OCI-LY7 (cell line): ENCODE measurements at regions not wholly inside any gene's neighbourhood (a gene's known extent, or its start where the extent isn't known, plus 50 kb on each side); places are given as distances from the start of the nearest gene placed in this dataset.
"Not testable (repeated sequence)": the region's sequence is repeated elsewhere in the genome, so short reads cannot be mapped to it uniquely, and the experiment has no call there.

Experiments
- BruUV-seq: library from RNA; stranded (reverse); fragments of 400-500 nt; replicated peaks from 2 replicates; lab custom pipeline; 2021; lab: Mats Ljungman, UMichigan
- CTCF ChIA-PET: fragments of 300-600 bp; sonication (Branson Sonifier 250); formaldehyde crosslinking; loops from one replicate; lab custom pipeline; 2022; ENCODE audit warnings: antibody characterized with exemption; ENCODE audit not compliant: unreplicated experiment; lab: Charles Lee
- POLR2A ChIA-PET: fragments of 300-600 bp; sonication (Branson Sonifier 250); formaldehyde crosslinking; loops from one replicate; lab custom pipeline; 2022; ENCODE audit warnings: antibody characterized with exemption; lab: Charles Lee
- DNase-seq: peaks from one replicate; pipeline ENCODE4 v3.0.0-alpha.2; 2015; ENCODE audit warnings: low spot score
- H2AFZ ChIP-seq: fragments of 200-600 bp; sonication (generic), shearing (Covaris generic); 2 replicates; pipeline ENCODE4 v1.6.1; 2014; ENCODE audit warnings: mild to moderate bottlenecking, antibody characterized with exemption, low read length, moderate library complexity
- H3K27ac ChIP-seq: fragments of 200-600 bp; sonication (generic); 2 replicates; pipeline ENCODE4 v1.5.1; 2014; ENCODE audit warnings: mixed run types, low read depth, mild to moderate bottlenecking, moderate library complexity, low read length, inconsistent platforms; ENCODE audit not compliant: poor library complexity, severe bottlenecking
- H3K36me3 ChIP-seq: fragments of 200-600 bp; sonication (generic); 2 replicates; pipeline ENCODE4 v1.6.1; 2014; ENCODE audit warnings: mild to moderate bottlenecking, antibody characterized with exemption, low read length, moderate library complexity, mixed read lengths; ENCODE audit not compliant: insufficient read depth
- H3K4me1 ChIP-seq: fragments of 200-600 bp; sonication (generic); 2 replicates; pipeline ENCODE4 v1.5.1; 2014; ENCODE audit warnings: mild to moderate bottlenecking, low read length; ENCODE audit not compliant: insufficient read depth, poor library complexity, severe bottlenecking
- H3K4me2 ChIP-seq: fragments of 200-600 bp; sonication (generic); 2 replicates; pipeline ENCODE4 v1.6.1; 2014; ENCODE audit warnings: mild to moderate bottlenecking, low read length
- H3K4me3 ChIP-seq: fragments of 200-600 bp; sonication (generic); 2 replicates; pipeline ENCODE4 v1.5.1; 2014; ENCODE audit warnings: mild to moderate bottlenecking, low read depth, low read length; ENCODE audit not compliant: poor library complexity, severe bottlenecking
- H3K79me2 ChIP-seq: fragments of 200-600 bp; sonication (generic); 2 replicates; pipeline ENCODE4 v1.6.1; 2016; ENCODE audit warnings: low read depth, mild to moderate bottlenecking, low read length, moderate library complexity, mixed read lengths; ENCODE audit not compliant: insufficient read depth
- H3K9me2 ChIP-seq: fragments of 200-600 bp; sonication (generic); 2 replicates; pipeline ENCODE4 v1.6.1; 2016; ENCODE audit warnings: mild to moderate bottlenecking, low read length, mixed read lengths; ENCODE audit not compliant: insufficient read depth
- H3K9me3 ChIP-seq: fragments of 200-600 bp; sonication (generic); 2 replicates; pipeline ENCODE4 v1.6.1; 2014; ENCODE audit warnings: mild to moderate bottlenecking, mixed run types, low read length, mixed read lengths
- H4K20me1 ChIP-seq: fragments of 200-600 bp; sonication (generic); 2 replicates; pipeline ENCODE4 v1.6.1; 2014; ENCODE audit warnings: mild to moderate bottlenecking, antibody characterized with exemption, low read length, moderate library complexity, mixed read lengths; ENCODE audit not compliant: insufficient read depth
- EZH2phosphoT487 ChIP-seq: fragments of 200-600 bp; sonication (generic); IDR thresholded peaks from 2 replicates; pipeline ENCODE4 v1.6.1; 2018; ENCODE audit warnings: low read depth, borderline replicate concordance, mild to moderate bottlenecking, mixed run types, antibody characterized with exemption, low read length, moderate library complexity, mixed read lengths
- intact Hi-C: fragments of 100-400 bp; cut with micrococcal nuclease; formaldehyde crosslinking; loops from one replicate; pipeline ENCODE4 v1.10.0; 2022; ENCODE audit not compliant: unreplicated experiment
- TF ChIP-seq, protein P1 (sequence below): fragments of 200-600 bp; sonication (generic); conservative IDR thresholded peaks from 2 replicates; pipeline ENCODE4 v1.5.1; 2014; ENCODE audit warnings: mild to moderate bottlenecking, antibody characterized with exemption, low read length, moderate library complexity, mixed read lengths

DNA sequence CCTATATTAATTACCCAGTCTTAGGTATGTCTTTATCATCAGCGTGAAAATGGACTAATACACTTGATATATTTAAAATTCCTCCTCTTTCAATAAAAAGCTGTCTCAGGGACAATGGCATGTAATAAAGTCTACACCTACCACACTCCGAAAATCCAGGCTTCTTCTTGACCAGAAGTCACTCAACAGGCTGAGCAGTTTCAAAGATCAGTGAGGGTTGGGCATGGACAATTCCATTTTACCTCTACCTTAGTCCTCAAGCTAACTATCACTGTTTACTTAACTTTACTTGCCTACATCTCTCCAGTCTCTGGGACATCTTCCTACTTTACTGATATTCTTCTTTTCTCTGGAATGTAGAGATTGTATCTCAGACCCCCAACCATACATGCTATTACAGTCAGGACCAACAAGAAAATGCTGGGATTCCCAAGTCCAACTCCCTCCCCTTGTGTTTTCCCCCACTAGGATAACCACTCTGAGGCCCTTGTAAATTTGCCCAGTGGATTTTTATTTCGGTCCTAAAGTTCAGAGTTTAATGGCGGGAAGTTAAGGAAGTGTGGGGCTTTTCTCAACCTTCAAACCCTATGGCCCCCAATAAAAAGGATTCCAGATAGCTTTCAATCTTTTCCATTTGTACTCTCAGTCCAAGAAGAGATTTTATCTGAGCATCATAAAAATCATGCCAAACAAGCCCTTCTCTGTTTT lies 137.1 kb upstream of the TSC22D2 start:
- no peak overlapping the region for H2AFZ ChIP-seq
- no TSS peak for BruUV-seq
- no peaks in the 10 kb centered on the region for H3K9me3 ChIP-seq
- no peaks in the 10 kb centered on the region for H3K36me3 ChIP-seq
- no peaks in the 10 kb centered on the region for H3K4me1 ChIP-seq
- ChIA-PET POLR2A (no interaction called here), CTCF (no interaction called here)
- no peaks in the 10 kb centered on the region for H3K9me2 ChIP-seq
- no peaks in the 10 kb centered on the region for H4K20me1 ChIP-seq
- TF ChIP-seq EZH2phosphoT487: no peak
- TF ChIP-seq, protein P1, sequence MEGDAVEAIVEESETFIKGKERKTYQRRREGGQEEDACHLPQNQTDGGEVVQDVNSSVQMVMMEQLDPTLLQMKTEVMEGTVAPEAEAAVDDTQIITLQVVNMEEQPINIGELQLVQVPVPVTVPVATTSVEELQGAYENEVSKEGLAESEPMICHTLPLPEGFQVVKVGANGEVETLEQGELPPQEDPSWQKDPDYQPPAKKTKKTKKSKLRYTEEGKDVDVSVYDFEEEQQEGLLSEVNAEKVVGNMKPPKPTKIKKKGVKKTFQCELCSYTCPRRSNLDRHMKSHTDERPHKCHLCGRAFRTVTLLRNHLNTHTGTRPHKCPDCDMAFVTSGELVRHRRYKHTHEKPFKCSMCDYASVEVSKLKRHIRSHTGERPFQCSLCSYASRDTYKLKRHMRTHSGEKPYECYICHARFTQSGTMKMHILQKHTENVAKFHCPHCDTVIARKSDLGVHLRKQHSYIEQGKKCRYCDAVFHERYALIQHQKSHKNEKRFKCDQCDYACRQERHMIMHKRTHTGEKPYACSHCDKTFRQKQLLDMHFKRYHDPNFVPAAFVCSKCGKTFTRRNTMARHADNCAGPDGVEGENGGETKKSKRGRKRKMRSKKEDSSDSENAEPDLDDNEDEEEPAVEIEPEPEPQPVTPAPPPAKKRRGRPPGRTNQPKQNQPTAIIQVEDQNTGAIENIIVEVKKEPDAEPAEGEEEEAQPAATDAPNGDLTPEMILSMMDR: no peak
- no peak overlapping the region for H3K4me3 ChIP-seq
- DNase-seq: no peak
- no peaks in the 10 kb centered on the region for H3K79me2 ChIP-seq
- no peak overlapping the region for H3K4me2 ChIP-seq
- intact Hi-C loops: no loop called here
- no peak overlapping the region for H3K27ac ChIP-seq

DNA sequence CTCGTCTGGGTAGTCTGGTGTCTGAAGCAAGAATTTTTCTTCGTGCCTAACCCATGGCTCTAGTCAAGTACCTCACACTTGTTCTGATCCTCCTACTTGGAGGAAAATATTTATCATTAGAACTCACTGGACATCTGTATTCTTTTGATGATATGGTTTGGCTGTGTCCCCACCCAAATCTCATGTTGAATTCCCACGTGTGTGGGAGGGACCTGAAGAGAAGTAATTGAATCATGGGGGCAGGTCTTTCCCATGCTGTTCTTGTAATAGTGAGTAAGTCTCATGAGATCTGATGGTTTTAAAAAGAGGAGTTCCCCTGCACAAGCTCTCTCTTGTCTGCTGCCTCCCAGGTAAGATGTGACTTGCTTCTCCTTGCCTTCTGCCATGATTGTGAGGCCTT lies 137.7 kb upstream of the TSC22D2 start:
- H3K79me2 ChIP-seq, H3K4me1 ChIP-seq, intact Hi-C loops, H3K4me2 ChIP-seq, POLR2A ChIA-PET, CTCF ChIA-PET, H2AFZ ChIP-seq, DNase-seq, H3K36me3 ChIP-seq, H3K4me3 ChIP-seq, H4K20me1 ChIP-seq, H3K9me3 ChIP-seq, H3K9me2 ChIP-seq, H3K27ac ChIP-seq, BruUV-seq: not testable (repeated sequence)

DNA sequence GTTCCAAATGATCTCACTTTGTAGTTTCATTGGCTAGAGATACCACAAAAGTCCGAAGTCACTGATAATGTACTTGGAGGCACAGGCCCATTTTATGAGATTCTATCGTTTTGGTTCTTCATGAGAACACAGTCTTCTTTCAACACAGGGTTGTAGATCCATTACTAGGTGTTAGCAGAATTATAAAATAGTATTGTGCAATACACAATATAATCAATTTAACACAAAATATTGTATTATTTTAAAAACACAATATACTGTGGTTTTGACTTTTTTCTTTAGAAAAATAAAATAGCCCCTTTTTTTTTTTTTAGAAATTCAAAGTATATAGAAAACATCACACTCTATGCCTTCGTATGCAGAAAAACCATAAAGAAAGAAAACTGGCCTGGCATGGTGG lies 138.6 kb upstream of the TSC22D2 start:
- no peaks in the 10 kb centered on the region for H3K36me3 ChIP-seq
- ChIA-PET POLR2A (no interaction called here), CTCF (no interaction called here)
- intact Hi-C loops: no loop called here
- H3K4me3 ChIP-seq: no peak overlapping the region
- no peak overlapping the region for H3K27ac ChIP-seq
- no peaks in the 10 kb centered on the region for H3K9me3 ChIP-seq
- no TSS peak for BruUV-seq
- H3K4me1 ChIP-seq: peaks cover 4% of the 10 kb centered on the region
- H4K20me1 ChIP-seq: no peaks in the 10 kb centered on the region
- H3K4me2 ChIP-seq: no peak overlapping the region
- H3K79me2 ChIP-seq: no peaks in the 10 kb centered on the region
- no peaks in the 10 kb centered on the region for H3K9me2 ChIP-seq
- H2AFZ ChIP-seq: no peak overlapping the region
- no peak for DNase-seq
- TF ChIP-seq, protein P1: no peak
- TF ChIP-seq EZH2phosphoT487: no peak
